ENCODE measurements at regions not wholly inside any gene's neighbourhood (a gene's known extent, or its start where the extent isn't known, plus 50 kb on each side); places are given as distances from the start of the nearest gene placed in this dataset.

DNA sequence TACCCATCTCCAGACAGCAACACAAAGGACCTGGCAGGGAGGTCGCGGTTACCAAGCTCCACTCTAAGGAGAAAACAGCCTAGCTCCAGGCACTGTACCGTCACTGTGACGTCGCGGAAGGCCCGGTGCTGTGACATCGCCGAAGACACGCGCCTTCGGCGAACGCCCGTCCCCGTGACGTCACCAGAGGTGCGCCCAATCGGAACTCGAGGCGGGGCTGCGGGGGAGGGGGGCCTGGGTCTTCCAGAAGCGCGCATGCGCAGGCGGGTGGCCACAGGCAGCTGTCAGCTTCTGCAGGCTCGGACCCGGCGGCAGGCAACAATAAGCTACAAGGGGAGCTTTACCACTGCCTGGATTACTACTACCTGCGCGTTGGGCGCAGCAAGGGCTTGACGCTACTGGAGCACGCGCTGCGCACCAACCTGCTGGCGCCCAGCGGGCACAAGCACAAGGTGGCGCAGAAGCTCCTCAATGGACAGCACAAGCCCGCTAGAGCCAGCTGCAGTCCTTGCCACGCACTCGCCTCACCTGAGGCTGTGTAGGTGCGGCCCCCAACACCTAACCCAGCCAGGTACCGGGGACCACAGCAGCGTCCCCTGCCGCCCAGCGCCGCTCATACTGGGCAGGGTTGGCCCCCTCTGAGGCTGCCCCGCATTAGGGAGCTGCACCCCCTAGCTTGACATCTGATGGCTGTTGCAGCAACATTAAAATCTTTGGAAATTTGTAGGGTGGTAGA, 208.4 kb downstream of the TPST1 start:
- peaks cover 0 to 4% (median 2%) of the 10 kb centered on the region in 3 donors for H3K36me3 ChIP-seq (ENCODE audit: control insufficient read depth in 3 of 3, insufficient read depth in 2 of 3, low read depth in 1 of 3, low read length in 3 of 3)
- peak; percentile 73 to 91 for DNase-seq
- H3K27ac ChIP-seq (ENCODE audit: low read depth in 1 of 3, low read length in 2 of 3), result peak overlapping the region in 2 of 3 donors; percentile 48 to 51
- no peaks in the 10 kb centered on the region for H3K9me3 ChIP-seq (ENCODE audit: control insufficient read depth in 2 of 2, insufficient read depth in 1 of 2, low read depth in 1 of 2, low read length in 1 of 2)
- 5 to 11% (median 10%) methylated on average over 47 to 49 of the region's 49 CpGs for WGBS, 3 donors
- H3K4me1 ChIP-seq (ENCODE audit: control insufficient read depth in 3 of 3, insufficient read depth in 2 of 3, low read depth in 1 of 3, low read length in 2 of 3), result peaks cover 0 to 2% (median 0%) of the 10 kb centered on the region in 3 donors
- FAIRE-seq, result no peak
- H3K27me3 ChIP-seq (ENCODE audit: control insufficient read depth in 3 of 3, insufficient read depth in 3 of 3, low read length in 3 of 3), result no peaks in the 10 kb centered on the region
- H3K4me3 ChIP-seq (ENCODE audit: low read depth in 1 of 3, low read length in 3 of 3), result peak overlapping the region; percentile 31 to 47 (median 36)

DNA sequence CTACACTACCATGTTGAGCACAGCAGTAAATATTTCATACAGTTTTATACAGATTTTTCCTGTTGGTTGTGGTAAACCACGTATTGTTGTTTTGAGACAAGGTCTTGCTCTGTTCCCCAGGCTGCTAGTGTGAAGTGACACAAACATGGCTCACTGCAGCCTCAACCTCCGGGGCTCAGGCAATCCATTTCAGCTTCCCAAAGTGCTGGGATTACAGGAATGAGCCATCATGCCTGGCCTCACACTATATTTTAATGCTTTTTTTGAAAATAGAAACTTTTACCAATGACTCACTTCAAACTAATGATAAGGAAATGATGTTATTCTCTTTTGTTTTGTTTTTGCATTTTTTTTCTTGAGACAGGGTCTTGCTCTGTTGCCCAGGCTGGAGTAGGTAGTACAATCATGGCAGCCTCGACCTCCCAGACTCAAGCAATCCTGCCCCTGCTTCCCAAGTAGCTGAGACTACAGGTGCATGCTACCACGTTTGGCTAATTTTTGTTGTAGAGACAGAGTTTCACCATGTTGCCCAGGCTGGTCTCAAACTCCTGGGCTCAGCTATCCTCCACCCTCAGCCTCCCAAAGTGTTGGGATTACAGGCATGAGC, 210.6 kb downstream of the TPST1 start:
- no peaks in the 10 kb centered on the region for H3K27me3 ChIP-seq (ENCODE audit: control insufficient read depth in 3 of 3, insufficient read depth in 3 of 3, low read length in 3 of 3)
- 76 to 84% (median 82%) methylated on average over 4 of the region's 4 CpGs for WGBS, 3 donors
- FAIRE-seq (no peak), DNase-seq (no peak)
- H3K27ac ChIP-seq (ENCODE audit: low read depth in 1 of 3, low read length in 2 of 3), result no peak overlapping the region
- peaks cover 0 to 2% (median 0%) of the 10 kb centered on the region in 3 donors for H3K4me1 ChIP-seq (ENCODE audit: control insufficient read depth in 3 of 3, insufficient read depth in 2 of 3, low read depth in 1 of 3, low read length in 2 of 3)
- peaks cover 0 to 5% (median 0%) of the 10 kb centered on the region in 3 donors for H3K36me3 ChIP-seq (ENCODE audit: control insufficient read depth in 3 of 3, insufficient read depth in 2 of 3, low read depth in 1 of 3, low read length in 3 of 3)
- no peaks in the 10 kb centered on the region for H3K9me3 ChIP-seq (ENCODE audit: control insufficient read depth in 2 of 2, insufficient read depth in 1 of 2, low read depth in 1 of 2, low read length in 1 of 2)
- H3K4me3 ChIP-seq (ENCODE audit: low read depth in 1 of 3, low read length in 3 of 3), result no peak overlapping the region

DNA sequence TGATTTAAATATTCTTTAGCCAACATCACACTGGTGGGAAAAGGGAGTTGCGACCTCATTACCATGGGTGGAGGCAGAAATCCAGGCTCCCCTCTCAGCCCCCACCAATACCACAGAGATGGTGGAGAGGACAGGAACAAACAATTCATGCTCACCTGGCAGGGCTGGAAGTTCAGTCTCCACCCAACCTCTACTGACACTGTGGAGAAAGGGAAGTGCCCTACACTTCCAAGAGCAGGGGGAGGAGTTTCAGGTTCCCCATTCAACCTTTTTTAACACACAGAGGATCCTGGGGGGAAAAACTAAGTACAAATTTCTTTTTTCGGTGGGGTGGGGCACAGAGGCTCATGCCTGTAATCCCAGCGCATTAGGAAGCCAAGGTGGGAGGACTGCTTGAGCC, 210.1 kb upstream of the KCTD7 start:
- no peak for FAIRE-seq

DNA sequence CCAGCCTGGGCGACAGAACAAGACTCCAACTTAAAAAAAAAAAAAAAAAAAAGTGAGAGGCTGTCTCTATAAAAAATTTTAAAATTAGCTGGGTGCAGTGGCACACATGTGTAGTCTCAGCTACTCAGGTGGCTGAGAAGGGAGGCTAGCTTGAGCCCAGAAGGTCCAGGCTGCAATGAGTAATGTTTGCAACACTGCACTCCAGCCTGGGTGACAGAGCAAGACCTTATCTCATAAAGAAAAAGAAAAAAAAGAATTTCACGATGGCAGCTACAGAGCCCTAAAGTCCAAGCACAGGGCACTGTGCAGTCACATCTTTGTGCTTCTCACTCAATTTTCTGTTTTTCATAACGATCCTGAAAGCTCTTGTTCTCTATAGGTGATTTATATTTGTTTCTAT, 209.5 kb upstream of the KCTD7 start:
- 75 to 85% (median 81%) methylated on average over 3 of the region's 3 CpGs for WGBS, 3 donors
- H3K4me3 ChIP-seq (ENCODE audit: low read depth in 1 of 3, low read length in 3 of 3), result no peak overlapping the region
- no peaks in the 10 kb centered on the region for H3K9me3 ChIP-seq (ENCODE audit: control insufficient read depth in 2 of 2, insufficient read depth in 1 of 2, low read depth in 1 of 2, low read length in 1 of 2)
- H3K27ac ChIP-seq (ENCODE audit: low read depth in 1 of 3, low read length in 2 of 3), result no peak overlapping the region
- peaks cover 0 to 9% (median 0%) of the 10 kb centered on the region in 3 donors for H3K36me3 ChIP-seq (ENCODE audit: control insufficient read depth in 3 of 3, insufficient read depth in 2 of 3, low read depth in 1 of 3, low read length in 3 of 3)
- FAIRE-seq (no peak), DNase-seq (no peak)
- H3K27me3 ChIP-seq (ENCODE audit: control insufficient read depth in 3 of 3, insufficient read depth in 3 of 3, low read length in 3 of 3), result no peaks in the 10 kb centered on the region
- no peaks in the 10 kb centered on the region for H3K4me1 ChIP-seq (ENCODE audit: control insufficient read depth in 3 of 3, insufficient read depth in 2 of 3, low read depth in 1 of 3, low read length in 2 of 3)

More for the DNA sequence above, 210.1 kb upstream of the KCTD7 start:
- Histone ChIP-seq H3K4me1 (ENCODE audit: control insufficient read depth in 3 of 3, insufficient read depth in 2 of 3, low read depth in 1 of 3, low read length in 2 of 3) (no peaks in the 10 kb centered on the region), H3K27ac (ENCODE audit: low read depth in 1 of 3, low read length in 2 of 3) (no peak overlapping the region), H3K27me3 (ENCODE audit: control insufficient read depth in 3 of 3, insufficient read depth in 3 of 3, low read length in 3 of 3) (no peaks in the 10 kb centered on the region), H3K4me3 (ENCODE audit: low read depth in 1 of 3, low read length in 3 of 3) (no peak overlapping the region), H3K36me3 (ENCODE audit: control insufficient read depth in 3 of 3, insufficient read depth in 2 of 3, low read depth in 1 of 3, low read length in 3 of 3) (peaks cover 0 to 5% (median 0%) of the 10 kb centered on the region in 3 donors), H3K9me3 (ENCODE audit: control insufficient read depth in 2 of 2, insufficient read depth in 1 of 2, low read depth in 1 of 2, low read length in 1 of 2) (no peaks in the 10 kb centered on the region)
- 95 to 100% (median 96%) methylated on average over 3 of the region's 3 CpGs for WGBS, 3 donors
- DNase-seq, result no peak

DNA sequence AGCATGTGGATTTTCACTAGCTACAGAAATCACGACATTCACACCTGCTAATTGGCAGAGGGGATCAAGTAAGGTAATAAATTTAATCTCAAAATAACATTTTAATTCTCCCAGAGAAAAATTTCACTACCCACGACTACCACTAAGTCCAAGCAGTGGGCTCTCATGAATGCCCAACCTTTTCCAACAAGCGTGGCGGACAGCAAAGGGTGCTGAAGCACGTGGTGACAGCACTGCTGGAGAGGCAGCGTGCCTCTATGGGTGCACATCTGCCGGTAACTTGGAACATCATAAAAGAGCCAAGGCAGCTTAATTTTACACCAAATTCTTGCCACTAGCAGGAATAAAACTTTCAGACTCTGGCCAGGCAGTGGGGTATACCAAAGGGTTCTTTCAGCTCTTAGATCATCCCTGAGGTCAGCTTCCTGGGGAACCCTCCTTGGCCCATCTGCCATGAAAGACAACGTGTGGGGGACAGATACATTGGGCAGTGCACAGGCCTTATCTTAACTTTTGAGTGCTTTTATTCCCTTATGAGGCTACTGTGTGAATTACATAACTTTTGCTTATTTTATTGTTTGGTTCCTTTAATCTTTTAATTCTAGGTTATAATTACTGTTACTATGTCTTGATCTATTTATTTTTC, 206.7 kb upstream of the KCTD7 start:
- H3K36me3 ChIP-seq (ENCODE audit: control insufficient read depth in 3 of 3, insufficient read depth in 2 of 3, low read depth in 1 of 3, low read length in 3 of 3), result peaks cover 2 to 14% (median 3%) of the 10 kb centered on the region in 3 donors
- FAIRE-seq (no peak), DNase-seq (no peak)
- WGBS, 3 donors, result 87 to 90% (median 87%) methylated on average over 8 of the region's 8 CpGs
- no peaks in the 10 kb centered on the region for H3K27me3 ChIP-seq (ENCODE audit: control insufficient read depth in 3 of 3, insufficient read depth in 3 of 3, low read length in 3 of 3)
- H3K9me3 ChIP-seq (ENCODE audit: control insufficient read depth in 2 of 2, insufficient read depth in 1 of 2, low read depth in 1 of 2, low read length in 1 of 2), result no peaks in the 10 kb centered on the region
- no peak overlapping the region for H3K4me3 ChIP-seq (ENCODE audit: low read depth in 1 of 3, low read length in 3 of 3)
- H3K4me1 ChIP-seq (ENCODE audit: control insufficient read depth in 3 of 3, insufficient read depth in 2 of 3, low read depth in 1 of 3, low read length in 2 of 3), result no peaks in the 10 kb centered on the region
- H3K27ac ChIP-seq (ENCODE audit: low read depth in 1 of 3, low read length in 2 of 3), result no peak overlapping the region

DNA sequence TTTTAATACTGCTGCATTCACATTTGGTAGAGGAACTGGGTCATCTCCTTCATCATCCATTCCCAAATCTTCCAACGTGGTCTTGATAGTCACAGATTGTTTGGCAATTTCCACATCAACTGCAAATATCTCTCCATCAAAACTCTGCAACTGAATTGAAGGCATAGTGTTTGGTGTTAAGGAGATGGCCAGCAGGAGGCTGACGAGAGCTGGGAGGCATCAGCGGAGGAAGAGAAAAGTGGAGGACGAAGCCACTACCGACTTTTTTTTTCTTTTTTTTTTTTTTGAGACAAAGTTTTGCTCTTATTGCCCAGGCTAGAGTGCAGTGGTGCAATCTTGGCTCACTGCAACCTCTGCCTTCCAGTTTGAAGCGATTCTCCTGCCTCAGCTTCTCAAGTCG, 205.0 kb upstream of the KCTD7 start:
- Histone ChIP-seq H3K27me3 (ENCODE audit: control insufficient read depth in 3 of 3, insufficient read depth in 3 of 3, low read length in 3 of 3) (no peaks in the 10 kb centered on the region), H3K27ac (ENCODE audit: low read depth in 1 of 3, low read length in 2 of 3) (no peak overlapping the region), H3K36me3 (ENCODE audit: control insufficient read depth in 3 of 3, insufficient read depth in 2 of 3, low read depth in 1 of 3, low read length in 3 of 3) (peaks cover 2 to 12% (median 3%) of the 10 kb centered on the region in 3 donors), H3K4me3 (ENCODE audit: low read depth in 1 of 3, low read length in 3 of 3) (no peak overlapping the region), H3K9me3 (ENCODE audit: control insufficient read depth in 2 of 2, insufficient read depth in 1 of 2, low read depth in 1 of 2, low read length in 1 of 2) (no peaks in the 10 kb centered on the region), H3K4me1 (ENCODE audit: control insufficient read depth in 3 of 3, insufficient read depth in 2 of 3, low read depth in 1 of 3, low read length in 2 of 3) (no peaks in the 10 kb centered on the region)
- WGBS, 3 donors, result 91 to 96% (median 94%) methylated on average over 7 of the region's 7 CpGs
- no peak for FAIRE-seq
- no peak for DNase-seq

DNA sequence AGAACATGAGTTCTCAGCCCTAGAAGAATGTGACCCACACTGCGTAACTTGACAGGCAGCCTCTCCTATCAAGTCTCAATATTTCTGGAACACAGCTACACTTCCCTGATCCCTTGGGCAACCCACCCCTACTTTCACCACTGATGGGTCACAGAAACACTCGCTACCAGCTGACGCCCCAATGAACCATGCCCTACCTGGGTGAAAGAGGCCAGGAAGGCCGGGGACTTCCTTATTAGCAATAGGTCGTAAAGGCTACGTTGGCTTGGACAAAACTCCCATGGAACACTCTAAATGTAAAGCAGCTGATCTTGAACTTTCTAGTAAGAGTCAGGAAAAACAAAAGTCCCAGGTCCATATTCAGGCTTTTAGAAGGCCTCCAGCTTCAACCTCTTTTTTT, 202.3 kb upstream of the KCTD7 start:
- no peaks in the 10 kb centered on the region for H3K4me1 ChIP-seq (ENCODE audit: control insufficient read depth in 3 of 3, insufficient read depth in 2 of 3, low read depth in 1 of 3, low read length in 2 of 3)
- H3K36me3 ChIP-seq (ENCODE audit: control insufficient read depth in 3 of 3, insufficient read depth in 2 of 3, low read depth in 1 of 3, low read length in 3 of 3), result peaks cover 2 to 16% (median 3%) of the 10 kb centered on the region in 3 donors
- H3K27ac ChIP-seq (ENCODE audit: low read depth in 1 of 3, low read length in 2 of 3), result no peak overlapping the region
- H3K4me3 ChIP-seq (ENCODE audit: low read depth in 1 of 3, low read length in 3 of 3), result no peak overlapping the region
- no peaks in the 10 kb centered on the region for H3K9me3 ChIP-seq (ENCODE audit: control insufficient read depth in 2 of 2, insufficient read depth in 1 of 2, low read depth in 1 of 2, low read length in 1 of 2)
- H3K27me3 ChIP-seq (ENCODE audit: control insufficient read depth in 3 of 3, insufficient read depth in 3 of 3, low read length in 3 of 3), result no peaks in the 10 kb centered on the region
- DNase-seq (peak; percentile 23 to 40), FAIRE-seq (no peak)
- WGBS, 3 donors, result 55 to 76% (median 60%) methylated on average over 6 of the region's 6 CpGs

DNA sequence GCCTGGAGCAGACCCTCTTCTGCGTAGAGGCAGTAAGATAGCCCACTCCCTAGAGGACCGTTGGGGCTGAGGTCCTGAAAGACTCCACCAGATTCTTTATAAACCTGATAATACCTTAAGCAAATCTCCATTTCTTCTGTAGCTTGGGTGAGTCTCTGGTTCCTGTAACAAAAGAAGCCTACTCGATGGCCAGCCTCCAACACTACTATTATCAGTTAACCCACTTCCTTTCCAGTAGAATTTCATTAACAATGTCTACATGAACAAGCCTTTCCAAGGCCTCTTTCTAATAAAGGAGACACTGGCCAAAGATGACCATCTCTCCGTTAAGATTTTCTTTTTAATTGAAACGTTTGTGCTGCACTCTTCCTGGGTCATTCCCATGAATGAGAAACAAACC, 201.7 kb upstream of the KCTD7 start:
- WGBS, 3 donors, result 86 to 91% (median 89%) methylated on average over 5 of the region's 5 CpGs
- H3K4me3 ChIP-seq (ENCODE audit: low read depth in 1 of 3, low read length in 3 of 3), result no peak overlapping the region
- H3K9me3 ChIP-seq (ENCODE audit: control insufficient read depth in 2 of 2, insufficient read depth in 1 of 2, low read depth in 1 of 2, low read length in 1 of 2), result no peaks in the 10 kb centered on the region
- H3K36me3 ChIP-seq (ENCODE audit: control insufficient read depth in 3 of 3, insufficient read depth in 2 of 3, low read depth in 1 of 3, low read length in 3 of 3), result peaks cover 2 to 16% (median 3%) of the 10 kb centered on the region in 3 donors
- no peak overlapping the region for H3K27ac ChIP-seq (ENCODE audit: low read depth in 1 of 3, low read length in 2 of 3)
- no peaks in the 10 kb centered on the region for H3K27me3 ChIP-seq (ENCODE audit: control insufficient read depth in 3 of 3, insufficient read depth in 3 of 3, low read length in 3 of 3)
- DNase-seq (no peak), FAIRE-seq (no peak)
- H3K4me1 ChIP-seq (ENCODE audit: control insufficient read depth in 3 of 3, insufficient read depth in 2 of 3, low read depth in 1 of 3, low read length in 2 of 3), result no peaks in the 10 kb centered on the region

Data from small intestine (tissue), 7 donors.